Right hindlimb (tissue), 1 donor: ENCODE measurements at regions not wholly inside any gene's neighbourhood (a gene's known extent, or its start where the extent isn't known, plus 50 kb on each side); places are given as distances from the start of the nearest gene placed in this dataset.
A peak's percentile ranks its signal among the peaks of the same experiment; 100 is the strongest.
"Not testable (repeated sequence)": the region's sequence is repeated elsewhere in the genome, so short reads cannot be mapped to it uniquely, and the experiment has no call there.

Source experiments
- DNase-seq: peaks from one replicate; pipeline ENCODE4 v3.0.0-alpha.2; 2018

- no peak for DNase-seq
Measured at GRCh38 chr1:229141271-229141670, 129.6 kb upstream of the RAB4A start.

DNA sequence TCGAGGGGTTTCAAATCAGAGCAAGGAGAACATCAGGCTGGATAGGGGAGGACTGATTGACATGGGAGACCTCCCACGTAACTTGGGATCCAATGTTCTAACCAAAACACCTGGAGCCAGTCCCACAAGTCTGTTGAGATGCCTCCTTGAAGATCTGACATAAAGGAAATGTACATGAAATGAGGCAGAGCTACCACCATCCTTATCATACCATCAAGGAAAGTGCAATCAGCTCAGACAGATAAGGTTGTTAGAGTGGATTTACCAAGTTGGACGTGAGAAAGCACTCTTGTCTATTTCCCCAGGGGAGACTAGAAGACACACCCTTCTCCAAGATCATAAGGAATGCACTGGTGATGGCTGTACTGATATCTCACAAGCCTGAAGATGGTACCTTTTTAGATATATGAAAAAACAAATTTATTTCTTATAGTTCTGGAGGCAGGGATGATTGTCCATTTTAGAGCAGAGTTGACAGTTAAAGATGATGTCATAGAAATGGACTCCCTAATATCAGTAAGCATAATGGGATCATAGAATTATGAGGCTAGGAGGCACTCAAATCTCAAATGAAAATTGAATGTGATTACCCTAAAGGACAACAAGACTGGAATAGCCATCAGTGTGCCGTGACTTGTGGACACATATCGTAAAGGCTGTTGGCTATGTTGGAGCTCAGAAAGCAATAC lies 129.1 kb upstream of the RAB4A start:
- no peak for DNase-seq

DNA sequence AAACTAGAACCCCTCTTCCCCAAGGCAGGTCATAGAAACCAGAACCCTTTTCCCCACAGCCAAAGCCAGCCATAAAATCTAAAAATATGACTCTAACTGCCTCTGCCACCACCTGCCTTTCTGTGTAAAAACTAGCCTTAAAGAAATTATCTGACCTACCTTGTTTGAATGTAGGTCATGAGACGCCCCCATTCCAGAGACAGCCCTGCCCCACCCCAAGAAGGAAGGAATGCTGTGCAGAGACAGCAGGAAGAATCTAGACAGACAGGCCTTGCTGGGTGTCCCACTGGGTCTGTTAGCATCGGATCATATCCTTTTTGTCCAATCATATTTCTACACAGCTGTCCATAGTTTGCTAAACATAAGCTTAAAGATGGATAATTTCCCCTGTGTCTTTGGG lies 128.4 kb upstream of the RAB4A start:
- DNase-seq, result no peak

DNA sequence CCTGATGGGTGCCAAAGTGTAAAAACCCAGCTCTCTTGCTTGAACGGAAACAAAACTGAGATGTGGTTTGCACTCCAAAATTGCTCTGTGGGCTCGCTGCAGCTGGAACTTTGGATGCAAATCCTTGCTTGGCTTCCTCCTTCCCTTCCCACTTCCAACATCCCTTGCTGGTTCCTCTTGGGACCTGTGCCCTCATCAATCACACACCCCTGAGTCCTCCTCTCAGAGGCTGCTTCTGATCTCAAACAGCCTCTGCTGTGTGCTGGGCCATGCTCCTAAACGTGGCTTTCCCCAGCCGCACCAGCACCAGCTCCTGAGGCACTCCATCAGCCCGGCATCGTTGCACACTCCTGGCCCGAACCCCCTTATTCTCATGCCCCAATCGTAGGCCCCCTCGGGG lies 124.3 kb upstream of the RAB4A start:
- no peak for DNase-seq

DNA sequence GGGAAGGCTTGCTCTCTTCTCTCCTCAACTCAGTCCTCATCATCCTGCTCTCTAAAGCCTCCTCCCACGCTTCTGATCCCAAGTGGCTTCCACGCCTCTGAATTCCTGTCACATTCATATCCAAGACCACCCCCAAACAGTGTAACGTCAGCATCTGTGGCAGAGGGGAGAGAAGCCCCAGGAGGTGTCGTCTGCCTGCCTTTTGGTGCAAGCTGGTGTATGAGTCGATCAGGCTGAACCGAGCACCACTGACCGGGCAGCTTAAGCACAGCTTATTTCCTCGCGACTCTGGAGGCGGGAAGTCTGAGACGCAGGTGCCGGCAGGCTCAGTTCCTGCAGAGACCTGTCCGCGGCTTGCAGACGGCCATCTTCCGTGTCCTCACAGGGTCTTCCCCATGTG lies 123.8 kb upstream of the RAB4A start:
- peak; percentile 38 for DNase-seq

- no peak for DNase-seq
Measured at GRCh38 chr1:229148041-229148671, 122.8 kb upstream of the RAB4A start.

DNA sequence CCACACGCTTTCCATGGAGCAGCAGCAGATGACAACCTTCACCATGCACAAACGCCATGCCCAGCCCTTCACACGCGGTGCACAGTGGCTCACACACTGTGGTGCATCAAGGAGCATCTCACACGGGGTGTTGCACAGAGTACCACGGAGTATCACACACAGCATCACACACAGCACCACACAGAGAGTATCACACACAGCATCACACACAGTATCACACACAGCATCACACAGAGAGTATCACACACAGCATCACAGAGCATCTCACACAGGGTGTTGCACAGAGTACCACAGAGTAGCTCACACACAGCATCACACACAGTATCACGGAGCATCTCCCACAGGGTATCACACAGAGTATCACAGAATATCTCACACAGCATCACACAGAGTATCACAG lies 122.2 kb upstream of the RAB4A start:
- DNase-seq, result no peak

DNA sequence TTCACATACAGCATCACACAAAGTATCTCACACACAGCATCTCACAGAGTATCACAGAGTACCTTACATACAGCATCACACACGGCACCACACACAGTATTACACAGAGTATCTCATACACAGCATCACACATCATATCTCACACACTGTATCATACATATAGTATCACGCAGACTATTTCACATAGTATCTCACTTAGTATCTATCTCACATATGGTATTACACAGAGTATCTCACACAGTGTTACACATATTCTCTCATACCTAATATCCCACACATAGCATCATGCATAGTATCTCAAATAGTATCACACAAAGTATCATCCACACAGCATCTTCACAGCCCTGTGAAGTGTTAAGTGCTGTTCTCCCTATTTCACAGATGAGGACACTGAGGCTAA lies 121.5 kb upstream of the RAB4A start:
- DNase-seq, result no peak

- DNase-seq, result no peak
Measured at GRCh38 chr1:229150518-229150917, 120.4 kb upstream of the RAB4A start.

DNA sequence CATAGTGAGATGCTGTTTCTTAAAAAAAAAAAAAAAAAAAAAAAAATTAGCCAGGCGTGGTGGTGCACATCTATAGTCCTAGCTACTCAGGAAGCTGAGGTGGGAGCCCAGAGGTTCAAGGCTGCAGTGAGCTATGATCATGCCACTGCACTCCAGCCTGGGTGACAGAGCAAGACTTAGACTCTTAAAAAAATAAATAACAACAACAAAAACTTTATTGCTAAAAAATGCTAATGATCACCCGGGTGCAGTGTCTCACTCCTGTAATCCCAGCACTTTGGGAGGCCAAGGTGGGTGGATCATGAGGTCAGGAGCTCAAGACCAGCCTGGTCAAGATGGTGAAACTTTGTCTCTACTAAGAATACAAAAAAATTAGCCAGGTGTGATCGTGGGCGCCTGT lies 119.5 kb upstream of the RAB4A start:
- not testable (repeated sequence) for DNase-seq

DNA sequence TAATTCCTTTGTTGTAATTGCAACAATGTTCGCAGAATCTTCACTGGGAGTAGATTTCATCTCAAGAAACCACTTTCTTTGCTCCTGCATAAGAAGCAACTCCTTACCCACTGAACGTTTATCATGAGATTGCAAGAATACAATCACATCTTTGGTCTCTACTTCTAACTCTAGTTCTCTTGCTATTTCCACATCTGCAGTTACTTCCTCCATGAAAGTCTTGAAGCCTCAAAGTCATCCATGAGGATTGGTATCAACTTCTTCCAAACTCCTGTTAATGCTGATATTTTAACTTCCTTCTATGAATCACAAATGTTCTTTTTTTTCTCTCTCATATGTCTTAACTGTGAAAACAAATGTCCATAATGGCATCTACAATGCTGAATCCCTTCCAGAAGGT lies 118.6 kb upstream of the RAB4A start:
- no peak for DNase-seq

DNA sequence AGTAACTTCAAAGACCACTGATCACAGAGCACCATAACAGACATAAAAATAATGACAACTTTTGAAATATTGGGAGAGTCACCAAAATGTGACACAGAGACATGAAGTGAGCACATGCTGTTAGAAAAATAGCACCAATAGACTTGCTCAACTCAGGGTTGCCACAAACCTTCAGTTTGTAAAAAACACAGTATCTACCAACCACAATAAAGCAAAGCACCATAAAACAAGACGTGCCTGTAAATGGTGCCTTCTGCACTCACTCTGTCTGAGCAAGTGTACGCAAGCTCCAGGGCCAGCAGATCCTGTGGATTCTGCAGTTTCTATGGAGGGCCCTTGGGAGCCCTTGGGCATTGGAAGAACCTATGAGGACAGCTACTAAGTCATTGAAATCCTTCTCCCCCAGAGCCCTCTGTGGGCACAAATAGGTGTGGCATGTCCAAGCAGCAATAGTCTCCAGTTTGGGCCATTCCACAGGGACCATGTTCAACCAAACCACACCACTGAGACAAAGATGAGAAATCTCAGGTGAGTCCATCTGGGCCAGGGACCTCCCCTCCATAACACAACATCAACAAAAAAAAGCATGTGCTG lies 116.9 kb upstream of the RAB4A start:
- no peak for DNase-seq

DNA sequence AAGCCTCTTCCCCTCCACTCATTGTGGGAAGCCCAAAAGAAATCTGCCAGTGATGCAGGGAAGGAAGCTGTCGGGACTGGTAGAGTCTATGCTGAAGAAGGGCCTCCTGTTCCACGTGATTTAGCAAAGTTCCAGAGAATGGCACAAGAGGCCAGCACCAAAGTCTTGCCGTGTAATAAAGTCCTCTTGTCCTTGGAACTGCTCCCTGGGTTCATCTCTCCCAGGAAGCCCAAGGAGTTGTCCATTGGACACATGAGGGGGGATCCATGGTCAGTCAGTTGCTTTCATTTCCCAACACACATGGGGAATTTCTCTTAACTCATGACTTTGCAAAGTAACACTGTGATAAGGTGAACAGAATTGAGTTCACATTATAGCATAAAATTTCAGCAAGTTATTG lies 116.1 kb upstream of the RAB4A start:
- no peak for DNase-seq

GRCh38 chr1:229155472-229155871 lies 115.4 kb upstream of the RAB4A start:
- peak; percentile 86 for DNase-seq

- no peak for DNase-seq
Measured at GRCh38 chr1:229156872-229157271, 114.0 kb upstream of the RAB4A start.

DNA sequence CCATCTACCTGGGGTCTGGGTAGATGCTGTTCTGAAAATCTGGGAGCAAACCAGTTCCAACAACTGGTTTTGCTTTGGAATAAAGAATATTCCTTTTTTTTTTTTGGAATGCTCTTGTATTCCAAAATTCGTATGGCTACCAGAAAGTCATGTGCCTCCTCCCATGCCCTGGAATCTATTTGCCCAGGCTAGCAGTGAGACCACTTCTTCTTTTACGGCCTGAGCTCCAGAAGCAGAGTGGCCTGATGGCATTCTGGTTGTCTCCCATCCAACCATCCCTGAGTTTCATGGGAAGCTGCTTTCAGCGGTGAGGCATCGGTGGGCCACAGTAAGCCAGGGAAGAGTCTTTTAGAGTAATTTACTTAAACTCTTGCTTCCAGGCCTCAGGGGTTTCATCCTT lies 113.4 kb upstream of the RAB4A start:
- DNase-seq, result no peak

DNA sequence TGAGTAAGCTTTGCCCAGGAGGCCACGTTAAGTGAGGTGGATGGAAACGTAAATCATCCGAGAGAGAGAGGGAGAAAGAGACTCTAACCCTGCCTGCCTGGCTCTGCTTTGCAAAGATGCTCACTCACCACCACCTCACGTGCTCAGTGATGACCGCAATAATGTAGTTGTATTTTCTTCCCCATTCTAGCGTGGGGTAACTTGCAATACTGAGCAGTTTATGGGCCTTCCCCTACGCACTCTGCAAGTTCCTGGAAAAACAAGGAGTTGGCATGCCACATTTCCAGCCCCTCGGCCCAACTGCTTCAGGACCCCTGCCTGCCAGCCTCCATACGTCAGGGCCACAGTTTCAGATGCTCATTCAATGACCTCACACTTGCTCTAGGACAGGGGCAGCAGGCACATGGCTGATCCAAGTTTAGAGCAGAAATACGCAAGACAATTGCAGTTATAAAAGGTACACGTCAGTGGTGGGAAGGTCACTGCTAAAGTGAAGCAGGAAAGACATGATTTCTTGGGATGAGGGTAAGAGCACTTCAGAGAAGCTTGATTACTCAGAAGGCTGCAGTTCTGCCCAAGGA lies 112.5 kb upstream of the RAB4A start:
- peak; percentile 40 for DNase-seq

GRCh38 chr1:229158927-229159326 lies 112.0 kb upstream of the RAB4A start:
- no peak for DNase-seq

DNA sequence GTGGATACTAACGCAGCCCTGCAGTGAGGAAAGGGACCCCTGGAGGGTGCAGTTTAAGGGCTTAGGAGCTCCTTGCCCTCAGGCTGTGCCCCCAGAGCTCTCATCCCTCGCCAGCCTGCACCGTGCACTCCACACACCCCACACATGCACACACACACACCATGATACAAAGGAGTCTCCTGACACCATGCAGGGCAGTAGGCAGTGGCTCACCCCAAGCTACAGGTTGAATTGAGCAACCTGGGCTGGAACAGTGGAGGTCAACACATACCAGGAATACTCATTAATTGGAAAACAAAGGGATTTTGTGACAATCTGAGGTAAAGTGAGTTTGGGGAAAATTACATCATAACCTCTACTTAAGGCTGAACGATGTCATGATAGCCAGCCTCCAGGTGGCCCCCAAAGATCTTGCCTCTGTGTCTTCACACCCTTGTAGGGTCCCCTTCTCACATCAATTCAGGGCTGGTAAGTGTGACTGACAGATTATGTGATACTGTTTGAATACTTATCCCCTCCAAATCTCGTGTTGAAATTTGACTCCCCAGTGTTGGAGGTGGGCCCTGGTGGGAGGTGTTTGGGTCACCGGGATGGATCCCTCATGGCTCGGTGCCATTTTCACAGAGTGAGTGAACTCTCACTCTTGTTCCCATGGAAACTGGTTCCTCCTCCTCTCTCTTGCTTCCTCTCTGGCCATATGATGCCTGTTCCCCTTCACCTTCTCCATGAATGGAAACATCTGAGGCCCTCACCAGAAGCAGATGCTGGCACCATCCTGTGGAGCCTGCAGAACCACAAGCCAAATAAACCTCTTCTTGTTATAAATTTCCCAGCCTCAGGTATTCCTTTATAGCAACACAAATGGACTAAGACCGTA lies 111.0 kb upstream of the RAB4A start:
- DNase-seq, result no peak

GRCh38 chr1:229161740-229162139 lies 109.2 kb upstream of the RAB4A start:
- DNase-seq, result no peak

DNA sequence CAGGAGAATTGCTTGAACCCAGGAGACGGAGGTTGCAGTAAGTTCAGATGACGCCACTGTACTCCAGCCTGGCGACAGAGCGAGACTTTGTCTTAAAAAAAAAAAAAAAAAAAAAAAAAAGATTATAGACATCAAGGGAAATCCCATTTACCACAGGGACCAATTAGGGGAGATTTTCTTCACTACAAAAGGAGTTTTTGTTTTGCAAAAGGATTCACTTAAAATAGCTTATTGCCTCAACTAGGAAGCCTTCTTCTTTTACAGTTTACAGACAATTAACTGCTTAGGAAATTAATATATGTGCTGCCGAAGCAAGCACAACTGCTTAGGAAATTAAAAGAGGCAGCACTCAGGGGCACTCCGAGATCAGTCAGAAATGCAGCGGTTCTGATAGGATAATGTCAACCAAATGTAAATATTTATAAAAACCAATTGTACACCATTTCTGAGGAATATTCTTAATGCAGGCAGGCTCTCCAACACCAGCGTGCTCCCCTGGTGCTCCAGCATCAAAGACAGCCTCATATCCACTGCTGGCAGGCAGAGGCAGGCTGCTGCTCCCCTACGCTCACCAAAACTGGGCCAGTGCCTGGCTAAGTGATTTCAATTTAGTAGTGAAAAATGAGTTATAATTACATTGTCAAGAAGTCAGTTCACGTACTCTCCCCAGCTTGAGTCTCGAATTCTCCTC lies 107.9 kb upstream of the RAB4A start:
- DNase-seq, result no peak

DNA sequence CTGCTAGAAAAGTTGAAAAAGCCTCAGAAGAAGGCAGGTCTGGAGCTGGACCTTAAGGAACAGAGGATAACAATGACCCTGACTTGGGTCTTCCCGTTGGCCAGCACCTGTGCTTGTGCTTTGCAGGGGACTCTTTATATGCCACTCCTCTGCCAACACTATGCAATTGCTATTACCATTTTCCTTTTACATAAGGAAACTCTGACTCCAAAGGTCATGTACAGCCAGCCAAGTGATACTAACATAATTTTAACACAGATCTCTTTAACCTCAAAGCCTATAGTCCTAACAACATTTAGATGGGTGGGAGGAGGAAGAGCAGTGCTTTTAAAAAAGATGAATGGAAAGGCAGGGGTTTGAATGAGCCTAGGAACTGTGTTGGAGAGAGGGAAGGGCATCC lies 106.6 kb upstream of the RAB4A start:
- no peak for DNase-seq
